Posterior vena cava (tissue), 2 donors: ENCODE measurements at regions not wholly inside any gene's neighbourhood (a gene's known extent, or its start where the extent isn't known, plus 50 kb on each side); places are given as distances from the start of the nearest gene placed in this dataset.

ENCODE experiments used
- DNase-seq: peaks from one replicate; pipeline ENCODE4 v3.0.0-alpha.2; 2020; ENCODE audit warnings: low spot score
- intact Hi-C, 2 donors: fragments of 100-400 bp; cut with DNase I; formaldehyde crosslinking; loops; one replicate each; pipeline versions ENCODE4 v1.14.1 to v1.14.2; 2022 to 2023
- donor health status: DM: yes; HTN: yes; CAD: no.
- donor health status: DM: yes; HTN: yes; CAD: no.

DNA sequence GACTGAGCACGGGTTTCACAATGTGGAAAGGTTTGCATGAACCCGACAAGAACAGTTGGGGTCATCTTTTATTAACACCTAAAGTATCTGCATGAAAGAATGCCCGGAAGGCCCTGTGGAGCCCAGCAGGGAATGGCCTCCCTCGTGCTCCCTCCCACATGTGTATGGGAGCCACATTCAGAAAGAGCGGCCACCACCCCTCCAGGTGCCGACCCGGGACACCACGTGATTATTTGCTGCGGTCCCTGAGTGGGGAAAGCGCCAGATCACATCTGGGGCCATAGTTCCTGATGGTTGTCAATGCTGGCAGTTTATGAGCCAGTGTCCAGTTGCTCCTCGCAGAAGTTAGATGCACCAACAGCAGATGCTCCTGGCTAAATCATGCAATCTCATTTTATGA, 571.4 kb downstream of the TCERG1L start:
- DNase-seq, result peak; percentile 72
- intact Hi-C loops, result no loop called here

DNA sequence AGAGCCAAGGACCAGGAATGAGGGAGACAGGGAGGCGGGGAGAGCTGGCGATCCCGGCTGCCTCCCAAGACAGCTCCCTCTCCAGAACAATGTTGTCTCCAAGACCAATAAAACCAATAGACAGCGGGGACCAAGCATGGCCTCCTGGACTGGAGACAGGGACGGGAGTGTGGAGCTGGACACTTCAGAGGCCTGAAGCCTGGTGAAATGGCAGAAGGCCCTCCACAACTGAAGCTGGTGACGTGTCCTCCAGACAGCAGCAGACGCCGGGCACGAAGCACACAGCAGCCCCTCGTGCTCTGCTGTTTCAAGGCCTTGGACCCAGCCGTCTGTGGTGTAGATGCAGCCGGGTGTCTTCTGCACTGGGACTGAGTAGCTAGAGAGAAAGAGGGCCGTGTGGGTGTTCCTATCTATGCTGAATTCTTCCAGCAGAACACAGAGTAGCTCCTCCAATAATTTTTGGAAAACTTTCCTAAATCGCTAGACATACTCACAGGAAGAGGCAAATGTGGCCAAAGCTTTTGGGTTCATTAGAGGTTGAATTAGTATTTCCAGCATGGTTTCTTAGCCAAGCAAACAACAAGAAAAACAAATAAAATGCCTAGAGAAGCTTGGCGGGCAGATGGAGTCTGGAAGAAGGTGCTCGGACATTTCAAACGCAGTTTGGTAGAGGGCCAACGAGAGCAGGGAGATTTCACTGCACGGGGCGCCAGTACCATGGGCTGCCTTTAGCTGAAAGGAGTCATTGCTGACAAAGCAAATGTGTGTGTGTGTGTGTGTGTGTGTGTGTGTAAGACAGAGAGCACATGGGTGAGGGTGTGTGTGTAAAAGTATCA, 570.4 kb downstream of the TCERG1L start:
- intact Hi-C loops, result no loop called here
- DNase-seq, result peak; percentile 80

DNA sequence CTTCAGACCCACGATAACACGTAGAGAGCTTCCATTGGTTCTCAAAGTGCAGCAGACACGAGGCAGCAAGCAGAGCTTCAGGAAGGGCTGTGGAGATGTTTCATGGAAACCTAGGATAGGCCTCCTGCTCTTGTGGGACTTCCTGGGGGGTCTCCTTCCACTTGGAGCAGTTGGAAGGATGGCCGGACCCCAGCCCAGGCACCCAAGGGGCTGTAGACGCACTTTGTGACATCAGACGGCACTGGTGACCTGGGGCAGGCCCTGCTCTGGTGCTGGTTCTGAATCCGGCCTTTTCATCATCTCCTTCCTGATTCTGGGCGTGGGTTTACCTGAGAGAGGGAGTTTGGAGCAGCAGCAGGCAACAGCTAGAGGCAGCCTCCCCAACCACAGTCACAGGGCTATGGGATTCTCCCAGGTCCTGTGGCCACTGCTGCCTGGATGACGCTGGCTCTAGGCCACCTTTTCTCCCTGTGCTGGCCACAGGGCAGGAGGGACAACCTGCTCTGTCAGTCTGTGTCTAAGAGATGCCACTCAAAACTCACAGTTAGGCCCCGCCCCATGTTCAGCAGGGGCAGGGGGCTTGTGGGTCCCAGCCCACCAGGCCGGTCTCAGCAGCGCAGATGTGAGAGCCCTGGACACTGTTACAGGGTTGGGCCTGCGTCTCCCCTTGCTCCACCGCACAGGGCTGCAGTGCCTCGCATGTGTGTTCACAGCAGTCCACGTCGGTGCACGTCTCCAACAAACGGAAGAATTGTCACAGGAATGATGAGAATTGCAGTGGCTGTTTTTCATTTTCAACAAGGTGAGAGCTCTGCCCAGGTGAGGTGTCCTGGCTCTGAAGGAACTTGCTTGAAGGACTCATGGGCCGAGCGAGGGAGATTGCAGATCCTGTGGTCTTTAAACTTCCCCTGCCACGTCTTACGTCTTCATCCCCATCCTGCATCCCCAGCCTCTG, 569.3 kb downstream of the TCERG1L start:
- intact Hi-C loops, result no loop called here
- peak; percentile 60 for DNase-seq

DNA sequence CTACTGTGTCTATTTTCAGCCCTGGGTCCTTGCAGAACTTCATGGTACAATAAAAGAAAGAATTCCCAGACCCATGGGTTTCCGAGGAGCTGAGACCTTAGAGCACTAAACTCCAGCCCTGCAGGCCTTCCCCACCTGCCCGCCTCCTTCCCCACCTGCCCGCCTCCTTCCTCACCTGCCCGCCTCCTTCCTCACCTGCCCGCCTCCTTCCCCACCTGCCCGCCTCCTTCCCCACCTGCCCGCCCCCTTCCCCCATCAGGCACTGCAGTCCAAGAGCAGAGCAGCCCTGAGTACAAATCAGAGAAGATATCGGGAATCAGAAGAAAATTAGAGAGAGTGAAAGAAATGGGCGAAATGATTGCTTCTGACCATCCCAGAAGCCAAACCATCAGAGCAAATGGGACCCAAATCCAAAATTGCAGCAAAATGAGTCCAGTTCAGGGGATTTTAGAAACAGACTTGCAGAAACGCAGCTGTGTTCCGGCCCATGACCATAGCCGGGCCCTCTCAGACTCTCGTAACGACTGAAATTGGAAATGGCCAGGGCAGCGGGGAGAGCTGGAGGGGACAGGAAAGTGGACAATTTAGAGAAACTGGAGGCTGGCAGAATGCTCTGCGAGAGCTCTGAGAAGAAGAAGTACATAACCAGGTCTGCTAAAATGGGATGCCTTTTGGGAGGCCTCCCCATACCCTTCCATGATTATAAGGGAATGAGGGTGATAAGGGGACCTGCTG, 568.4 kb downstream of the TCERG1L start:
- intact Hi-C loops, result no loop called here
- DNase-seq, result peak; percentile 25

DNA sequence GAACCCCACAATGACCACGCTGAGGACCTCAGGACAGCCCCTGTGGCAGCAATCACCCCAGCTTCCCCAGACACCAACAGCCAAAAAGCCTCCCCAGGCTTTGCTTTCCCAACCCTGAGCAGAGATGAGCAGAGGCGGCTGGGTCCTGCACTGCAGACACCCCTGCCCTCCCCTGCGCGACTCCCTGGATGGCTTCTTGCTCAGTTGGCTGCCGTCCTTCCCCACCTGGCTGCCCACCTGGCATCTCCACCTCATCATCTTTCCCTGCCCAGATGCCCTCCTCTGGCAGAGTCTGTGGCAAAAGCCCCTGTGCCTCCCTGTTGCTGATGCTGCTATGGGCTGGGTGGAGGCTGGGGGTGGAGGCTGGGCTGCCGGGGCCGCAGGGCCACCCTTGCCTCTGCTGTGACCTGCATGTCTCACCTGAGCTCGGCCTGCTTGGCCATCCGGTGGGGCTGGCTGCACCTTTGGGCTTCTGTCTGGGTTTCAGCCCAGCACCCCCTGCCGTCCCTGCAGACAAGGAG, 567.7 kb downstream of the TCERG1L start:
- peak; percentile 75 for DNase-seq

DNA sequence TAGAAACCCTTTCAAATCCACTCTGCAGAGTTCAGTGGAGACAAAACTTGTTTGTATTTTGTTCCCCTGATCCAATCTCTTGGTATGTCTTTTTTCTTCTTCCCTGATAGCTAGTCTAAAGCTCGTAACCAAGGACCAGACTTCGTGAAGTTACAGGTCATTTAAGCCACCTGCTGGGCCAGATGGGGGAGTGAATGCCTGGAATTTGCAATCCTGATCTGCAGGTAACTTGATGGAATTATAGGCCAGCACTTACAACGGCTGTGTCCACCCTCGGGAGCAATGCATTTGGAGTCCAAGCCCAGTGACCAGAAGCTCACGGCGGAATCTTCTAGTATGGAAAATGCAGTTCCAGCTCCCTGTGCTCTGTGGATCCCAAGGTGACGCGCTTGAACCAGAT, 566.9 kb downstream of the TCERG1L start:
- DNase-seq, result peak; percentile 15
- intact Hi-C loops, result no loop called here

More for the DNA sequence above, 567.7 kb downstream of the TCERG1L start:
- intact Hi-C loops, result no loop called here

DNA sequence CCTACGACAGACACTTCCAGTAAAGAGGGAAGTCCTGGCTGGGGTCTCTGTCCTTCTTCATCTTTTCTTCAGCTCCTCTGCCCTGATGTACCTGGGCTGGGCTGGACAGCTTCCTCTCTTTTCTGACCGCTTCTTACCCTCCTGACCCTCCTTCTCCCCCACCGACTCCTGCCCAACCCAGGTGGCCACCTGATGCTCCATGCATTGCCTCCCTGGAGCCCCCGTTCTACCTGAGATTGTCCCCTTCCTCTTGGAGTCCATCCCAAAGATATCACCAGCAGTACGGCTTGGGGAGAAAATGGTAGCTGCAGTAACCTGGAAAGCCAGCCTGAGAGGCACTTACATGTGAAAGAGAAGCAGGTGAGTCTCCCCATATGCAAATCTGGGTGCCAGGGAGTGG, 566.3 kb downstream of the TCERG1L start:
- intact Hi-C loops, result no loop called here
- peak; percentile 24 for DNase-seq

DNA sequence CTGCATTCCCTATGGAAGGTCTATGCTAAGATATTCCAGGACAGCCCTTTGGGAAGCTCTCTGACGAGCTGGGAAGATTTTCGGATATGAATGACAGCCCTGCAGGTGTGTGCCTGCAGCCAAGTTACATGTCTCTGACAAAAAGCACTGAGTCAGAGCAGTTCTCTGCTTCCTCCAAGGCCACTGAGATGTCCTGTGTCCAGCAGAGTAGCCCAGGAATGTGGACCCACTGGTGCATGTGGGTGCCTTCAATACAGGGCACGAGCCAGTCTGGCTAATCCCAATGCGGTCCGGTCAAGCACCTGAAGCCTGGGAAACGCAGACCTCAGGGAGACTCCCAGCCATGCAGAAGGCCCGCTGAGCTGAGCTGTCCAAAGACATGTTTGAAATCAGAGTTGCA, 565.7 kb downstream of the TCERG1L start:
- peak; percentile 68 for DNase-seq
- intact Hi-C loops, result no loop called here

DNA sequence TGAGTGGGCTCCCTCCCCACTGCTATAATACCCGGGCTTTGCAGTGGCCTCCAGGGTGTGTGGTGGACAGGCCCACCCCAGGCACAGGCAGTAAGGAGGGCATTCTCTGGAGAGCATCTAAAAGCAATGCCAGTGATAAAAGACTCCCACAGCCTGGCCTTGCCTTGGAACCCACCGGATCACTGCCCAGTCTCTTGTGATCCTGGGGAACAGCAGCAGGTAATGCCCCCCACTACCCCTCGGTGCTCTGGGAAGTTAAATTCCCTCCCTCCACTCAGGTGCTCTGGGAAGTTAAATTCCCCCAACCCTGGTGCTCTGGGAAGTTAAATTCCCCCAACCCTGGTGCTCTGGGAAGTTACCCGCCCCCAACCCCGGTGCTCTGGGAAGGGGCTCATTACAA, 565.2 kb downstream of the TCERG1L start:
- intact Hi-C loops, result no loop called here
- peak; percentile 25 for DNase-seq

DNA sequence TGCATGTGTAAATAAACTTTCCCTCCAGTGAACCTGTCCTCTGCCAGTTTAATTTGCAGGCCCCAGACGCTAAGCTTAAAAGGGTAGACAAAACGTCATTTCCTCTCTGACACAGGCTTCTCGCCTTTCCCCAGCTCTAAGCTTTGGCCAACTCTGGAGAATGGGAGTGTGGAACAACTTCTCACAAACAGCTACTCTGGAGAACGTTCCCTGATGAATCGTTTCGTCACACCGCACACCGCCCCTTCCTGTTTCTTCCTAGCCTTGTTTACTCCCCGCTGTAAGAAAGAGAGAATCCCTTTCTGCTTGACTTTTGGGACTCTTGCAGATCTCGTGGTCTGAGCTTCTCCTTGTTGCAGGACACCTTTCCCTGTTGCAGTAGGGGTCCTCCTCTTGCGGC, 564.2 kb downstream of the TCERG1L start:
- DNase-seq, result peak; percentile 32
- intact Hi-C loops, result no loop called here

DNA sequence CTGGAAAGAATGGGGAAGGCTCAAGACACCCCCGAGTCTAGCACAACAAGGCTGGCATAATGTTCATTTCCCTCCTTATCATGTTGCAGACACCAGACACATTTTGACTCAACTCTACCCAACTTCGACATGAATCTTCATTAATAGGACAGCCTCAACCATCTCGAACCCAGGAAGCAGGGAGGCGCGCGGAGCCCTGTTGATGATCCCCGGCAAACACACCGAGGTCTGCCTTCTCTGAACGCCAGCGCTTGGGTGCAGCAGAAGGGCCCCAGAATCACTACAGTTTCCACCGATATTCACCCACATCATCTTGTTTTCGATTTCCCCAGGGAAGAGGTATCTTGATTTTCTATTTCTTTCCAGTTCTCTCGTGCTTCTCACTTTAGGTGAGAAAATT, 563.6 kb downstream of the TCERG1L start:
- intact Hi-C loops, result no loop called here
- DNase-seq, result peak; percentile 31

DNA sequence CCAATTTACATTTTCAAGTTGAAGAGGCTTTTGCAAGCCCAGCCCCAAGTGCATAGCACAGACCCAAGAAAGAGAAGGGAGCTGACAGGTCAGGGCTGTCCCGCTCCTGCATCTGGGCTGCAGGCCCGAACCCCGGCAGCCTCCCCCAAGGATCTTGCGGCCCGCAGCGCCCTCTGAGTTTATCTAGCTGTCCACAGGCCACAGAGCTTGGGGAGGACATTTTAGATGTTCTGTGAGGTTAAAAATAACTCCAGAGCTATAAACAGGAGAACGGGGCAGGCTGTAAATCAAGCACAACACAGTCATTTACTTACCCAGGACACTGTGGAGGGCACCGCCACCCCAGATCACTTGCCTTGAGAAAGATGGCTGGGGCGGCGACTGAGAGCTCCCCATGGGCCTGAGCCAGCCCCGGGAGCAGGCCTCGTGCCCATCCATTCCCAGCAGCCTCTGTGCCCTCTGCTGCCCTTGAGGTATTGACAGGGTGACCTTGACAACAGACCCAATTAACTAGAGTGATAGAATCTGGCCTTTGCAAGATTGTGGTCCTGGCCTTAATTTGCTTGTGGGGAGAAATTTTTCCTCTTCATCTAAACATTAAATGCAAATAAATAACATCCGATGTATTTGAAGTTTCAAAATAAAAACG, 563.0 kb downstream of the TCERG1L start:
- intact Hi-C loops, result no loop called here
- DNase-seq, result peak; percentile 76

DNA sequence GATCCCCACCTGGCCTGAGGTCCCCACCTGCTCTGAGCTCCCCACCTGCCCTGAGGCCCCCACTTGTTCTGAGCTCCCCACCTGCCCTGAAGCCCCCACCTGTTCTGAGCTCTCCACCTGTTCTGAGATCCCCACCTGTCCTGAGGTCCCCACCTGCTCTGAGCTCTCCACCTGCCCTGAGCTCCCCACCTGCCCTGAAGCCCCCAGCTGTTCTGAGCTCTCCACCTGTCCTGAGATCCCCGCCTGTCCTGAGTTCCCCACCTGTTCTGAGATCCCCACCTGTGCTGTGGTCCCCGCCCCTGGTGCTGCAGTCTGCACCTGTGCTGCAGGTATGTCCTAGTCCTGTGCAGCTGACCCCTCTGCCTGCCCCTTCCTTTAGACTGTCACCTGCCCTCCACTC, 561.6 kb downstream of the TCERG1L start:
- intact Hi-C loops, result no loop called here
- DNase-seq, result peak; percentile 53

DNA sequence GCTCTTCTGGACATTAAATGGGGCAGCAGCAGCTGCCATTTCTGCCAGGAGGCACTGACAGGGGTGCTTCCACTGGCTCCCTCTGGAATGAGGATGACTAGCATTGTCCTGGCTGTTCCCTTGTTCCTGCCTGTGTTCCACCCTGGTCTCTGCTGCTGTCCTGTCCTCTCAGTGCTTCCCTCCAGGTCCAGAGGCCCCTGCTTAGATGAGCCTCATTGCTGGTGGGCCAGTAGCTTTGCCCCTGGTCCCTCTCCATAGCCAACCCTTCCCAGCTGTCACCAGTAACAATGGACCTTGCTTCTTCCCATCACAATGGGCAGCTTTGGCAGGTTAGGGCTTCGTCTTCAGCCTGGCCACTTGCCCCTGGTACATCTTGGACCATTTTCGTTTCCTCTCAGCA, 561.1 kb downstream of the TCERG1L start:
- DNase-seq, result peak; percentile 25
- intact Hi-C loops, result no loop called here

DNA sequence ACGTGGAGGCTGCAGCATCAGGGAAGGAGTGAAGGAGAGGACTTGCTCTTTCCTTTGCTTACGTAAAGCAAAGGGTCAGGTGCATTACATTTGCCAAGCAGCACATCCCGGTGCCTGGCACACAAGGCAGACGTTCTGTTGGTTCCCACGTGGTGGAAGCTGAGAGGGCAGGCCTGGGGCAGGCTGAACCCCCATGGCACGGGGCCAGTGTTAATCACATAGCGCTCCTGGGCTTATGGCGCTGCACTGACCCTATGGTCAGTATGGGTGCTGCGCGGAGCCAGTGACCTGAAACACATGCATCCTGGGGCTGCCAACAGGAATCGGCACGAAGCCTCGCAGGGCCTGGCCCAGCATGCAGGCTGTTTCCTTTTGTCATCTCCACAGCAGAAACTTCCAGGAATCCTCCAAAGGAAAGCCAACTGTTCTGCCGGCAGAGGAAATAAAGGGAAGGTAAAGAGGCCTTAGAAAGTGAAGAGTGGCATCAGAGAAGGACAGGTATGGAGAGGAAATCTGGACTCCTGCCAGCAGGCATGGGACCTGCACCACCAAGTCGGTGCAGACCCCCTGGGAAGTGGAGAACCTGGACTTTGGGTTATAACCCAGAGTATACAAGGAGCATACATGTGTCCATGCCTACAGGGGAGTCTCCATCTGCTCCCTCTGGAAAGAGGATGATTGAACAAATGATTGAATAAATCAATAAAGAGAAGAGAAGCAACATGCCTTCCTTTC, 560.2 kb downstream of the TCERG1L start:
- intact Hi-C loops, result no loop called here
- DNase-seq, result peak; percentile 37

DNA sequence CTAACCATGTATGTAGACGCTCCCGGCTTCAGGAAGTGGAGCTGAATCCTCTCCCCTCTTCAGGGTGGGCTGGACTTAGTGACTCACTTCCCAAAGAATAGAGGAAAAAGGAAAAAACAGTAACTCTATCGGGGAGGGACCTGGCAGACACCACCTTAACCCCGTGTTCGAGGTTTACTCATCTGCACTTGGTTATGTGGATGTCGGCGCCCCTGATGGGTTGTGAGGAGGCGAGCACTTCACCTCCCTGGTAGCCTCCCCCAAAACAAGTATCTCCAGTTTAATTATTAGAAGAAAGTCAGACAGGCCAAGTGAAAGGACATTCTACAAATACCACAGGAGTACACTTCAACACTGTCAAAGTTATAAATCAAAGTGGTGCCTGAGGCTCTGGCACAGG, 559.7 kb downstream of the TCERG1L start:
- peak; percentile 30 for DNase-seq
- intact Hi-C loops, result no loop called here

DNA sequence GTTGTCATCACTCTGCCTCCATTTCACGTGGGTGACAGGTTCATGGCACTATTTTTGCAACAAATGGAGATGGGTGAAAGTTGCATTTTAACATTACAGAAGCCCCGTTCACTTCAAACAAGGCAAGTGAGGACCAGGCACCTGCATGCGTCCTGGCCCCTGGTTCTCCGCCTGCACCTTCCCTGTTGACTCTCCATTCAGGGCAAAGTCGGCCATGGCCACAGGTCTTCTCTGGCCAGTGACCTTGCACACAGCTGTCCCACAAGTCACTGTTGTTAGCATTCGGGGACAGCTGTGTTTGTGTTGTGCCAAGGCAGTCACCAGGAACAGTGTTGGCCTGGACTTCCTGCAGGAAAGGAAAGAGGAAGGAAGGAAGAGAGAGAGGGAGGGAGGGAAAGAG, 554.9 kb downstream of the TCERG1L start:
- peak; percentile 25 for DNase-seq
- intact Hi-C loops, result no loop called here

DNA sequence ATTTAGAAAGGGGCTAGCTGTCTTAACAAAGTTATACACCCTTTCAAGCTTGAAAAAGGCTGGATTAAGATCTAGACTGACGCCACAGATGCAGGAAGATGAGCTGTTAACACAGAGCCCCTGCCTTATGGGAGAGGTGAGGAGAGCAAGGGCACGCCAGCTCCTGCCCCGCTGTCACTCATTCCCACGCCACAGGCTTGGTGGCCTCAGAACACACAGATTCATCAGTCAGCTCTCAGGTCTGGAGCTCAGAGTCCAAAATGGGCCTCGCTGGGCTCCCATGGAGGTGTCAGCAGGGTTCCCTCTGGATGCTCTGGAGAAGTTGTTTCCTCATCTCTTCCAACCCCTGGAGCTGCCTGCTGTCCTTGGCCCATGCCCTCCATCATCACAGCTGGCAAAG, 554.2 kb downstream of the TCERG1L start:
- intact Hi-C loops, result no loop called here
- DNase-seq, result peak; percentile 46
